ENCODE measurements at regions not wholly inside any gene's neighbourhood (a gene's known extent, or its start where the extent isn't known, plus 50 kb on each side); places are given as distances from the start of the nearest gene placed in this dataset.
"Not testable (repeated sequence)": the region's sequence is repeated elsewhere in the genome, so short reads cannot be mapped to it uniquely, and the experiment has no call there.

DNA sequence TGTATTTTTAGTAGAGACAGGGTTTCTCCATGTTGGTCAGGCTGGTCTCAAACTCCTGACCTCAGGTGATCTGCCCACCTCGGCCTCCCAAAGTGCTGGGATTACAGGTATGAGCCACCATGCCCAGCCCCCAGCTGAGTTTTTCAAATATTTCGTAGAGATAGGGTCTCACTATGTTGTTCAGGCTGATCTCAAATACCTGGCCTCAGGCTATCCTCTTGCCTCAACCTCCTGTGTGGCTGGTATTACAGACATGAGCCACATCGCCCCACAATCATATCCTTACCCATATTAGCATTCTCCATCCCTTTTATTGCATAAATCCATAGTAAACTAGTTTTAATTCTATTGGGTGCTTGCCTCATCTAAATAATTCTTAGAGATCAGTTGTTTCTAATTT is 157.6 kb upstream of the HEY2 start:
- TF ChIP-seq, protein P1, sequence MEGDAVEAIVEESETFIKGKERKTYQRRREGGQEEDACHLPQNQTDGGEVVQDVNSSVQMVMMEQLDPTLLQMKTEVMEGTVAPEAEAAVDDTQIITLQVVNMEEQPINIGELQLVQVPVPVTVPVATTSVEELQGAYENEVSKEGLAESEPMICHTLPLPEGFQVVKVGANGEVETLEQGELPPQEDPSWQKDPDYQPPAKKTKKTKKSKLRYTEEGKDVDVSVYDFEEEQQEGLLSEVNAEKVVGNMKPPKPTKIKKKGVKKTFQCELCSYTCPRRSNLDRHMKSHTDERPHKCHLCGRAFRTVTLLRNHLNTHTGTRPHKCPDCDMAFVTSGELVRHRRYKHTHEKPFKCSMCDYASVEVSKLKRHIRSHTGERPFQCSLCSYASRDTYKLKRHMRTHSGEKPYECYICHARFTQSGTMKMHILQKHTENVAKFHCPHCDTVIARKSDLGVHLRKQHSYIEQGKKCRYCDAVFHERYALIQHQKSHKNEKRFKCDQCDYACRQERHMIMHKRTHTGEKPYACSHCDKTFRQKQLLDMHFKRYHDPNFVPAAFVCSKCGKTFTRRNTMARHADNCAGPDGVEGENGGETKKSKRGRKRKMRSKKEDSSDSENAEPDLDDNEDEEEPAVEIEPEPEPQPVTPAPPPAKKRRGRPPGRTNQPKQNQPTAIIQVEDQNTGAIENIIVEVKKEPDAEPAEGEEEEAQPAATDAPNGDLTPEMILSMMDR (IDR thresholded peaks at IDR 0.05; ENCODE audit: low read depth, low read length), result not testable (repeated sequence)
- TF ChIP-seq EZH2phosphoT487 (IDR thresholded peaks at IDR 0.05; ENCODE audit: low read depth), result not testable (repeated sequence)

Data from OCI-LY3 (cell line).